HepG2 (cell line): ENCODE measurements at regions not wholly inside any gene's neighbourhood (a gene's known extent, or its start where the extent isn't known, plus 50 kb on each side); places are given as distances from the start of the nearest gene placed in this dataset.
A peak's percentile ranks its signal among the peaks of the same experiment; 100 is the strongest.

Experiments
- AGO1 ChIP-seq: fragments of 200-400 bp; formaldehyde crosslinking; IDR thresholded peaks from 2 replicates; pipeline ENCODE4 v1.6.1; 2017; ENCODE audit warnings: mild to moderate bottlenecking, low read depth, low read length, moderate library complexity; ENCODE audit not compliant: poor library complexity, severe bottlenecking
- CREB1 ChIP-seq, 2 experiments: fragments of 450-650 bp in 1 of 2; IDR thresholded peaks; 2 replicates each; pipeline ENCODE4 v1.6.1; 2016 to 2017; ENCODE audit warnings: control low read depth in 1 of 2, mild to moderate bottlenecking in 1 of 2, missing compliant biosample characterization in 1 of 2, missing genetic modification characterization in 1 of 2
- ELF4 ChIP-seq: sonication (generic); formaldehyde crosslinking; IDR thresholded peaks from 2 replicates; pipeline ENCODE4 v1.5.0; 2020; ENCODE audit warnings: missing genetic modification reagents, mild to moderate bottlenecking, moderate library complexity, borderline replicate concordance
- FOSL1 ChIP-seq: sonication (generic); formaldehyde crosslinking; IDR thresholded peaks from 2 replicates; pipeline ENCODE4 v1.9.0; 2021; ENCODE audit warnings: missing genetic modification reagents, borderline replicate concordance
- KLF16 ChIP-seq, 2 experiments: sonication (generic) in 1 of 2; formaldehyde crosslinking in 1 of 2; IDR thresholded peaks; 2 replicates each; pipeline versions ENCODE4 v1.6.1 to v1.8.0; 2016 to 2023; ENCODE audit warnings: missing genetic modification reagents in 2 of 2, missing compliant biosample characterization in 1 of 2
- MTF2 ChIP-seq: sonication (generic); formaldehyde crosslinking; IDR thresholded peaks from 2 replicates; pipeline ENCODE4 v1.5.0; 2020; ENCODE audit warnings: missing genetic modification reagents, borderline replicate concordance
- MYPOP ChIP-seq: sonication (generic); formaldehyde crosslinking; IDR thresholded peaks from 2 replicates; pipeline ENCODE4 v1.8.1; 2023; ENCODE audit warnings: mild to moderate bottlenecking, moderate library complexity, missing genetic modification reagents
- NFE2L1 ChIP-seq: sonication (generic); formaldehyde crosslinking; IDR thresholded peaks from 2 replicates; pipeline ENCODE4 v1.4.0; 2020; ENCODE audit warnings: missing genetic modification reagents, mild to moderate bottlenecking, borderline replicate concordance
- REST ChIP-seq, 2 experiments: IDR thresholded peaks; 2 replicates each; pipeline ENCODE4 v1.6.1; 2011 to 2012; ENCODE audit warnings: low read length in 2 of 2, borderline replicate concordance in 1 of 2, low read depth in 1 of 2, mild to moderate bottlenecking in 1 of 2, moderate library complexity in 1 of 2
- TIGD3 ChIP-seq: sonication (generic); formaldehyde crosslinking; IDR thresholded peaks from 2 replicates; pipeline ENCODE4 v1.5.1; 2020; ENCODE audit warnings: mild to moderate bottlenecking, missing genetic modification reagents, borderline replicate concordance
- TMF1 ChIP-seq: sonication (generic); formaldehyde crosslinking; IDR thresholded peaks from 2 replicates; pipeline ENCODE4 v1.8.1; 2022; ENCODE audit warnings: low read depth, missing genetic modification reagents
- ZFAT ChIP-seq: sonication (generic); formaldehyde crosslinking; conservative IDR thresholded peaks from 2 replicates; pipeline ENCODE4 v1.8.1; 2023; ENCODE audit warnings: missing genetic modification reagents, inconsistent platforms
- ZFP37 ChIP-seq: sonication (generic); formaldehyde crosslinking; IDR thresholded peaks from 2 replicates; pipeline ENCODE4 v1.4.0; 2020; ENCODE audit warnings: missing genetic modification reagents, borderline replicate concordance
- ZFP90 ChIP-seq: sonication (generic); formaldehyde crosslinking; IDR thresholded peaks from 2 replicates; pipeline ENCODE4 v1.8.0; 2022; ENCODE audit warnings: missing genetic modification reagents, mild to moderate bottlenecking, inconsistent platforms, borderline replicate concordance
- ZMYM4 ChIP-seq: sonication (generic); formaldehyde crosslinking; IDR thresholded peaks from 2 replicates; pipeline ENCODE4 v1.8.1; 2023; ENCODE audit warnings: mild to moderate bottlenecking, missing genetic modification reagents
- ZNF263 ChIP-seq: sonication (generic); formaldehyde crosslinking; IDR thresholded peaks from 2 replicates; pipeline ENCODE4 v1.4.0; 2020; ENCODE audit warnings: missing genetic modification reagents
- ZNF557 ChIP-seq: sonication (generic); formaldehyde crosslinking; IDR thresholded peaks from 2 replicates; pipeline ENCODE4 v1.4.0; 2020; ENCODE audit warnings: missing genetic modification reagents
- ZNF563 ChIP-seq: sonication (generic); formaldehyde crosslinking; IDR thresholded peaks from 2 replicates; pipeline ENCODE4 v1.8.0; 2022; ENCODE audit warnings: mild to moderate bottlenecking, moderate library complexity, missing genetic modification reagents
- ZNF781 ChIP-seq: sonication (generic); formaldehyde crosslinking; IDR thresholded peaks from 2 replicates; pipeline ENCODE4 v1.5.1; 2020; ENCODE audit warnings: borderline replicate concordance, mild to moderate bottlenecking, missing genetic modification reagents; ENCODE audit errors: not compliant biosample characterization
- ZNF788 ChIP-seq: sonication (generic); formaldehyde crosslinking; IDR thresholded peaks from 2 replicates; pipeline ENCODE4 v1.5.0; 2020; ENCODE audit warnings: mild to moderate bottlenecking, missing genetic modification reagents, borderline replicate concordance
- ZSCAN31 ChIP-seq: sonication (generic); formaldehyde crosslinking; IDR thresholded peaks from 2 replicates; pipeline ENCODE4 v1.5.0; 2020; ENCODE audit warnings: low read depth, mild to moderate bottlenecking, missing genetic modification reagents
- TF ChIP-seq, protein P1 (sequence below): sonication (generic); formaldehyde crosslinking; IDR thresholded peaks from 2 replicates; pipeline ENCODE4 v1.4.0; 2020; ENCODE audit warnings: missing genetic modification reagents; ENCODE audit errors: not compliant biosample characterization

GRCh38 chr3:72606005-72606800, 242.0 kb downstream of the SHQ1 start (continued):
- TF ChIP-seq MYPOP (no peak), TIGD3 (CRISPR knock-in tag) (no peak), ZNF557 (CRISPR knock-in tag) (no peak), FOSL1 (CRISPR knock-in tag) (no peak), AGO1 (no peak), ZNF263 (CRISPR knock-in tag) (no peak), ZSCAN31 (CRISPR knock-in tag) (0 out of 2 replicates have a peak, but pooled peaks have one; percentile 37), REST (IDR thresholded peaks at IDR 0.05; ENCODE audit: borderline replicate concordance in 1 of 2, low read depth in 1 of 2, low read length in 2 of 2) (no peak), ZMYM4 (CRISPR knock-in tag) (0 out of 2 replicates have a peak, but pooled peaks have one; percentile 19), TMF1 (no peak), ZFP90 (CRISPR knock-in tag) (no peak), MTF2 (no peak), ZNF563 (no peak), NFE2L1 (CRISPR knock-in tag) (no peak), ZFP37 (CRISPR knock-in tag) (no peak), KLF16 (CRISPR knock-in tag; IDR thresholded peaks at IDR 0.05) (no peak), ELF4 (CRISPR knock-in tag) (no peak), CREB1 (IDR thresholded peaks at IDR 0.05) (no peak), CREB1 (CRISPR knock-in tag; IDR thresholded peaks at IDR 0.05) (no peak), ZNF788 (CRISPR knock-in tag) (peak; percentile 43; the same call in 1 of the 2 replicates), ZNF781 (CRISPR knock-in tag) (no peak), ZFAT (CRISPR knock-in tag) (no peak)
- TF ChIP-seq, protein P1, sequence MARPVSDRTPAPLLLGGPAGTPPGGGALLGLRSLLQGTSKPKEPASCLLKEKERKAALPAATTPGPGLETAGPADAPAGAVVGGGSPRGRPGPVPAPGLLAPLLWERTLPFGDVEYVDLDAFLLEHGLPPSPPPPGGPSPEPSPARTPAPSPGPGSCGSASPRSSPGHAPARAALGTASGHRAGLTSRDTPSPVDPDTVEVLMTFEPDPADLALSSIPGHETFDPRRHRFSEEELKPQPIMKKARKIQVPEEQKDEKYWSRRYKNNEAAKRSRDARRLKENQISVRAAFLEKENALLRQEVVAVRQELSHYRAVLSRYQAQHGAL (CRISPR knock-in tag), result no peak
